NCI-H2171 treated with DMSO at 0.1 percent for 48 hours (cell line): ENCODE measurements at regions not wholly inside any gene's neighbourhood (a gene's known extent, or its start where the extent isn't known, plus 50 kb on each side); places are given as distances from the start of the nearest gene placed in this dataset.

Experiments used
- DNase-seq: peaks from one replicate; lab custom pipeline; 2025; lab: John Stamatoyannopoulos, UW

DNA sequence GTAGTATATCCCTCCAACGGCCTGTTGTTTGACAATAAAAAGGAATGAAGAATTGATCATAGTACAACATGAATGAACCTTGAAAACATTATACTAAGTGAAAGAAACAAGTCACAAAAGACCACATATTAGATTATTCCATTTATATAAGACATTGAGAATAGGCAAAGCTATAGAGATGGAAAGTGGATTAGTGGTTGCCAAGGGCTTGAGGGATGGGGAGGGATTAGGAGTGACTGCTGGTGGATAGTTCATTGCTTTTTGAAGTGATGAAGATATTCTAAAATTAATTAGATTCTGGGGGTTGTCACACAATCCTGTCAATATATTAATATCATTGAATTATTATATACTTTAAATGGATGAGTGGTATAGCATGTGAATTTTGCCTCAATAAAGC lies 142.5 kb upstream of the DPT start:
- DNase-seq, result no peak

DNA sequence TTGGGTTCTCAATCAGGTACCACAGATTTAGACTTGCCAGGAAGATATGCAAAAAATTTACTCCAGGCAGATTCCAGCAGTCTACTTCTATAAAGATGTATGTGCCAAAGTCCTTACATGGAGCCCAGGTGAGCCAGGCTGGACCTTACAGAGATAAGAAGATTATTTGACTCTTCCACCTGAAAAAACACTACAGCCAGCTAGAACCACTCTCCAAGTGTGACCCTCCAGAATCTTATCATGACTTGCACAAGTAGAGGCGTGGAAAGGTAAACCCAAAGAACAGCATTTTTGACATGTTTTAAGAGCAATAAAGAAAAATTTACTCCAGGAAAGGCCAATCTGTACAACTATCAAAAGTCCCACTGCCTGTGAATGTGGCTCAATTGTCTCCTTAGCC lies 146.8 kb upstream of the DPT start:
- no peak for DNase-seq

DNA sequence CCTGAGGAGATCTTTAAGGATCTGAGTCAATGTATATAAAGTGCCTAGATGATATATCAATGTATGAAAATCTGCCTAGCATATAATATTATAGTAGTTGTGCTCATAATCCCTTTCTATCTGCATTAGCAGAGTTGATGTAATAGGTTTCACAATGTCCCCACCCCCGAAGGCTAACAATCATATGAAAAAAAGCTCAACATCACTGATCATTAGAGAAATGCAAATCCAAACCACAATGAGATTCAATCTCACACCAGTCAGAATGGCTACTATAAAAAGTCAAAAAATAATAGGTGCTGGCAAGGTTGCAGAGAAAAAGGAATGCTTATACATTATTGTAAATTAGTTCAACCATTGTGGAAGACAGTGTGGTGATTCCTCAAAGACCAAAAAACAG lies 147.8 kb upstream of the DPT start:
- DNase-seq, result no peak

DNA sequence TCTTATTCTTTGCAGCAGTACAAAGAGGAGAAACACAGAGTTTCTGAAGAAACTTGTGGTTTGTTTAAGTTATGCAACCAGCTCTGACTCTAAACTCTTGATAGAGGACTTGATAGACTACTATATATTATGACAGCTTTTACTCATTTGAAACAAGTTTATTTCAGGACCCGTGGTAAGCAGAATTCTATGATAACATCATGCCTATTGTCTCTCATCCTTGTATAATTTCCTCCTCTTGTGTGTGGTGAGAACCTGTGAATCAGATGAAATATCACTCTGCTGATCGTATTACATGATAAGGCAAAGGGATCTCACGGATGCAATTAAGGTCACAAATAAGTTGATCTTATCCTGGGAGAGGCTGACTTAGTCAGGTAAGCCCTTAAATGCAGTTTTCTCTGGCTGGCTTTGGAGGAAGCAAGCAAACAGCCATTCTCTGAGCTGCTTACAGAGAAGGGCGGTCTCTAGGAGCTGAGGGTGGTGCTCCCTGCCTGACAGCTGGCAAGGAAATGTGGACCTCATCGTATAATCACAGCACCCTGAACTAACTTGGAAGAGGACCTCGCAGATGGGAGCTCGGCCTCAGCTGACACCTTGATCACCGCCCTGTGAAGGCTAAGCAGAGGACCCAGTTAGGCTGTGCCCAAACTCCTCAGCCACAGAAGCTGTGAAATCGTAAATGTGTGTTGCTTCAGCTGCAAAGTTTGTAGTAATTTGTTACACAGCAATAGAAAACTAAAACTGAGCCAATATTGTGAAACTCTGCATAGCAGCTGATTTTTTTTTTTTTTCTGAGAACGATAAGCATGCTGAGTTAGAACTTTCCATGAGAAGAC lies 151.1 kb upstream of the DPT start:
- DNase-seq, result peak; percentile 68

DNA sequence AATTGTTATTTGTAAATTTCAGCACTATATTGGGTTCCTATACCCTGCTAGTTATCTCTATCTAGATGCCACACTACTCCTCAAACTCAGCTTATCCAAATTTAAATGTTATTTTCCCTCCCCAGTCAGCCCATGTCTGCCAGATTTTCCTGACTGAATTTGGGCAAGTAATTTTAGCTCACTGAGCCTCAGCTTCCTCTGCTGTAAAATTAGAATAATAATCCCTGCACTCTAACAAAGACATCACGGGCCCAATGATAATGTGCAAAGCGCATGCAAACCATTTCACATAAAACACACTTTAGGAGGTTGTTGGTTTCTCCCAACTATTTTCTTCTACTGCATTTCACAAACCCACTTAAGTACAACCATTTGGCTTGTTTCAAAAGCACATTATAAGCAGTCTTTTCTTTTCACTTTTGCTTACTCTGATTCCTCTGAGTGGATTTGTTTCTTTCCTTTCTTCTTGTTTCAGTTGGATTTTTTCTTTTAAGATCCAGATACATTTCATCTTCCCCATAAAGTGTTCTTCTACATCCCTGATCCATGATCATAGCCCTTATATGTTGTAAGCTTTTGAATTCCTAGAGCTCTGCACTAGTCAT lies 152.8 kb upstream of the DPT start:
- DNase-seq, result no peak

DNA sequence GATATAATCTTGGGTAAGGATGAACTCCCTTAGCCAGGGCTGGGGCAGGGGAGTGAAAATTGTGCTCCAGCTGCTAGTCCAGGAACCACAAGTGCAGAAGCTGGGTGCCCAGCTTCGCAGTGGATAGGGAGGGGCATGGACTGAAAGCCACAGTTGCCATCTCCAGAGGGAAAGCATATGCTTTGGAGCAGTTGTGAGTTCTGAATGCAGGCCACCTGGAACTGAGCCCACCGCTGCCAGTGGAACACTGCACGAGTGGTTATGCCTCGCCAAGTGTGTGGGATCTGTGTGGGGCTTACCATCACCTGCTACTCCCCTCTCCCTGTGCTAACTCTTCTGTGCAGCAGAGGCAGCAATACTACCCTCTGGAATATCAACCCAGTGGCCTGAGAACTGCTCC lies 158.4 kb upstream of the DPT start:
- DNase-seq, result no peak

DNA sequence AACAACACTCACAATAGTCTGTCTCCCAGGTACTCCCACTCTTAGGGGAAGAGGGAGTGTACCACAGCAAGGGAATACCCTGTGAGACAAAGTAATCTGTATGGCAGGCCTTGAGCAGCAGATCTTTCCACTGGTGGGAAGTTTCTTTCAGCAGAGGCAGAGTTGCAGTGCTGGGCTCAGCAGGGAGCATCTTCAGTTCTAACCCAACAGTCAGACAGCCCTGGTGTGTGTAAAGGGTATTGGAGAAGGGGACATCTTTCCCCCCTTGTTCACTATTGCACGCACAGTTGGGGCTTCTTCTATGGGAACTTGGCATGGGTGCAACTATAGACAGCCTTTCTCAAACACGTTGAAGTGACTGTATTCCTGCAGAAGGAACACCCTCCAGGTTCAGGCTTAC lies 159.4 kb upstream of the DPT start:
- DNase-seq, result no peak

DNA sequence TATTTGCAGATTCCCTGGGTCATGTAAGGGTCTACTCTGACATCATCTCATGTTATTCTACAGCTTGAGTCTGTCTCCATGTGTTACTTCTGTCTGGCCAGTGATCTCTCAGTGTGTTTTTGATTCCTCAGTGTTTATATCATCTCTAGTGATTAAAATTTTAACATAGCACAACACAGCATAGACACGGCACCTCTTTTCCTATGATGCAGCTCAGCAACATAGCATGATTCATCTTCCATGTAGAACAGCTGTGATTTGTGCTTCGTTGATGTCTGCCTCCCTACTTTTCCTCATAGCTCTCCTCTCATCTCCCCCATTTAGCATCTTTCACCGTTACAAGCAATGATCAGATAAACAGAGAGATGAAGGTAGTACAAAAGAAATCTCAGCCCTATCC lies 163.9 kb upstream of the DPT start:
- DNase-seq, result no peak

DNA sequence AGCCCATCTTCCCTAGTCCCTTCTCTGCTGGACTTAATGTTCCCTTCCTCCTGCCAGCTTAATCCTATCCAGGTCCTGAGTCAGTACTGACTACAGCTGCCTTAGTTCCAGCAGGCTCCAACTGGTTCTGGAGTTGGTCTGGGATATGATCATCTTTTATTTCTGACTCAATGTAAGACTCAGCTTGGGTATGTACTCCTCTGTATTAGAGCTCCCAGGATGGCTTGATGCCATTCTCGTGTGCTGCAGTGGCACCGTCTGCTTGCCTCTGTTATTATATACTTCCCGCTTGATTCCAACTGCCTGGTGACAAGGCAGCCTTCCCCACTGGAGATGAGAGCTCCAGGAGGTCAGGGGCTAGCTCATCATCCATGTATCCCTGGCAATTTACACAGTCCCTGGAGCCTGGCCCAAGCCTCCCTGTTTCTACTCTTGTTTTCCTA lies 164.4 kb upstream of the DPT start:
- DNase-seq, result no peak

DNA sequence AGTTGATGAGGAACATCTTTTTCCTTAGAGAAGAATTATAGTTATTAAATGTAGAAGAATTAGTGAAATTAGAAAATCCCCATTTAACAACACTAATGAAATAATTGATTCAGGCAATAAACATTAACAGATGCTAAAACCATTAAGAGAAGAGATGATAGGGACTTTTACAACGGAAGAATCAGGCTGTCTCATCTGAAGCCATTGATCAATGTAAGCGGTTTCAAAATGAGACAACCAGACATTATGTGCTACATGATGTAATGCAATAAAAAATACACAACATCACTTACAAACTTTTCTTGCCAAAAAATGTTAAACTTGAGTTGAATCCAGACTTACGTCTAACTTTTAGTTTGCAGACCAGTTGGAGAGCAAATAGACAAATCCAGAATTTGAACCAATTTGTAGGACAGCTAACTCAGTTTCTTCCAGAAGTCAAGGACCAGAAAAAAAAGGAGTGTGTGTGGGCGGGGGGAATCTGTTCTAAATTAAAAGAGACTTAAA lies 165.4 kb upstream of the DPT start:
- no peak for DNase-seq

DNA sequence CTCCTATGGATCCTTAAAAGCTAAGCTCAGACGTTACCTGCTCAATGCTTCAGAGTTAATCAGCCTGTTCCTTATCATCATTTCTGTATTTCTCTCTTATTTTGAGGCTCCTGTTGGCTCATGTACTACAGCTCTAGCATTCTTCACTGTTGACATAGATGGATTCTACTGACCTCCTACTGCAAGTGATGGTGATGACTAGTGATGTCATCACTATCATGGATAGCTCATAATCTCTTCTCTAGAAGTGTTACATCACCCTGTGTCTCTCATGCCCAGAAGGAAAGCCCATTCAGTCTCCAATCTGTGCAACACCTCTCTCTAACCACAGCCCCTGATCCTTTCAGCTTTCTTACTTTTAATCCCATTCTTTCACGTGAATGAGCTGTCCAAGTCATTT lies 168.2 kb upstream of the DPT start:
- no peak for DNase-seq

DNA sequence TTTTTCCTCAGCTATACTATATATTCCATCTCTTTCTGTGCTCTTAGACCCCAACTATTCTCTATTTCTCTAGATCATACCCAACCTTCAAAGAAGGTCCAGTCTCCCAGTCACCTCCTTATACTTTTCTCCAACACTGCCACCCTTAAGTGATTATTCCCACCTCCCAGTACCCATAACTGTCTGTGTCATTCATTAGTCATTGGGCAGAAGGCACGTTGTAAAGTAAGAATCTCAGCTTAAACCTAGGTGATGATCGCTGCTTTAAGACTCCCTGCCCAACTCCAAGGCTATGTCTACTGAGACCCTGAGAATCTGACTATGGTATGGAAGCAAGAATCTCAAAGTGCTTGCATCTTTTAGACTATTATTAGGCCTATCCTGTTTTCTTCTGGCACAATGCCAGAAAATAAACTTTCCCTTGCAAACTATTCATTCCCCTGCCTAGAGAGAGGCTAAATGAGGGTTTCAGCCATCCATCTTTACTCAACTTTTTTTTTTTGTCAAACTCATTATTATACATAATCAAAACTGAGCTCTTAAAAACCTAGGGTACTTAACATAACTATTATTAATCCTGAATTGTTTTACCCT lies 174.3 kb upstream of the DPT start:
- no peak for DNase-seq

DNA sequence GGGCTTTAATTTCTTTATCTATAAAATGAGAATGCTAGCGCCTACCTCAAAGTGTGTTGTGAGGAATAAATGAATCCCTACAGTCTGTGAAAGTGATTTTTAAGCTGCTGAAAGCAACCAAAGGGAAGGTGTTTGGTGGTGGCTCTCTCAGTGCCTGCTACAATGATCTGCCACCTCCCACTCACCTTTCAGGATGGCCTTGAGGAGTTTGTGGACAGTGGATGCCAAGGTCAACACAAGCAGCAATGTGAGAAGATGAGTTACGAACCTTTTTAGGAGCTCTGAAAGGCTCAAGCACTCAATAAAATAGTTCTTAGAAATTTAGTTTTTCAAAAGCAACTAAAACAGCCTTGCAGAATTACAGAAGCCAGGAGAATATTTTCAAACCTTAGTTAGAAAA lies 176.6 kb upstream of the DPT start:
- no peak for DNase-seq

DNA sequence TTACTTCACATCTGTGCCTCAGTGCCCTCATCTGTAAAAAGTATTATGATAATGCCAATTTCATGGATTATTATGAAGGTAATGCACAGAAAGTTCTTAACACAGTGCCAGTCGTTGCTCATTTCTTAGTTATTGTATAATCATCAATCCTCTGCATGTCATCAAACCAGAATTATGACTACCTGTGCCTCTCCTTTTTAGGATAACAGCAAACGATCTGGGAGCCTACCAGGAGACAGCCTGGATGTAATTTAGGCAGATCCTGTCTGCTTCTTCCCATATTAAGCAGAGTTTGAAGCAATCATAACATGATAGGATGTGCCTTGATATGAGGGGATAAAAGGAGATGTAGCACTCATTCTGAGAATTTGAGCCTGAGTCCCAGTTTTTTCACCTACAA lies 177.4 kb upstream of the DPT start:
- no peak for DNase-seq

DNA sequence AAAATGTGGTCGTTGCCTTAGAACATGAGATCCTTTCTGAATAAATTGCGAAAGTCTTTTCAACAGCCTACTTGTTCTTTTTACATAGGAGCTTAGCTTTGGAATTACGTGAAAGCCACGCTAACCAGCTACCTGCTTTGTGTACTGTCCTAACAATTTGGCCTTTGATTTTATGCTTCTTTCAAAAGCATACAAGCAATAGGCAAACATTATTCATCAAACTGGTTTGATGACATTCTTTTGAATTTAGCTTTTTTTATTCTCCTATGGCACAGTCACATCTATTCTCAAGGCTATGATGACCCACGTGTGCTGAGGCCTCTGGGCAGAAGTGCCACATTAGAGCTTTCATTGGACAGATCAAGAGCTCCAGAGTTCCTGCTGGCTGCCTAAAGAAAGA lies 178.0 kb upstream of the DPT start:
- DNase-seq, result no peak

DNA sequence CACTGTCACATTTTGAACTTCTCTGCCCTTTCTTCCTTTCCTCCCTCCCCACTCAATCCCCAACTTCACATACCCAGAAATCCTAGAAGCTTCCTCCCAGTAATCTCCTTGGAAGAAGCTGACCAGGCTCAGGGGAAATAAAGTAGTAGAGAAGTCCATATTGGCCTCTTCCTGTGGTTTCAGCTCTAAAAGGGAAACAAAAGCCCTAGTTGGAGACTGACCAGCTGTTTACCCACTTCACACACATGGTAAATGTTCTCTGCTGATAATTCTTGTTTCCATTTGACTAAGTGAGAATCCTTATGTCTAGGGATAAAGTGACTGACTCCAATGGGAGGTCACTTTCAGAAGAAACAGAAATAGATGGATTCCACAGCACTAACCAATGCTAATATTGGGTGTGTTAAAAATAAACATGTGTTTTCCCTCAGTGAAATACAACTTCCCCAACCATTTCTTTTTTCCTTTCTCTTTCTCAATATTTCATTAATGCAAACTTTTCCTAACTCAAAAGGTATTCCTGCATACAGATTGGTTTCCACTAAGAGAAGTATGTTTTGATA lies 178.9 kb upstream of the DPT start:
- no peak for DNase-seq

DNA sequence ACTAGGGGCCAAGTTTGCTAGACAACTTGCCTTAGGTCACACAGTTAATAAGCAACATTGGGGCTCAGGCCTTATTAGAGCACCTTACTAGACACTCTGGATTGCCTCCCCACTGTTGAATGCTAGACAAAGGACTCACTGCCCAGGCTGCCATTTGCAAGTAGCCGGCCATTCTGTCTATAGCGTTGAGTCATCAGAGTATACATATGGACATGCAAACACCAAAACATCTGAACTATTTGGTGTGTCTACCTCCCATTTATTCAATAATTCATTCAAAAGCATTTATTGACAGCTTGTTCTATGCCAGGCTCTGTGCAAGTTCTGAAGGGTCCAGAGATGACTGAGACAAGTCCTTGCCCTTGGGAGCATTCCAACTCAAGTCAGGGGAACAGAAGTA lies 181.4 kb upstream of the DPT start:
- no peak for DNase-seq

DNA sequence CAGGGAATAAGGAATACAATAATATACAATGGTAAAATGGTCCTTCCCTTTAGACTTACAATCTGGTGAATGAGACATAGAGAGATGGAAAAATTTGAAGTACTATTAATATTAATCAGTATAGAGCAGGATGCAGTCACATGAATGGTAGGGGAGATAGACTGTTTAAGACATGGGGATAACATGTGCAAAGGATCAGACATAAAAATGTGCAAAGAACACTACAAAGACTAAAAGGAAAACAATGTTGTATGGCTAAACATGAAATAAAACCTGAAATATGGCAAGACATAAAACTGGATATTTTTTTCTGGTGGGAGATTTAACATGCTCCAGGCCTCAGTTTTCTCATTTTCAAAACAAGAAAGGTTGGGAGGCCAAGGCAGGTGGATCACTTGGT lies 182.4 kb upstream of the DPT start:
- no peak for DNase-seq

DNA sequence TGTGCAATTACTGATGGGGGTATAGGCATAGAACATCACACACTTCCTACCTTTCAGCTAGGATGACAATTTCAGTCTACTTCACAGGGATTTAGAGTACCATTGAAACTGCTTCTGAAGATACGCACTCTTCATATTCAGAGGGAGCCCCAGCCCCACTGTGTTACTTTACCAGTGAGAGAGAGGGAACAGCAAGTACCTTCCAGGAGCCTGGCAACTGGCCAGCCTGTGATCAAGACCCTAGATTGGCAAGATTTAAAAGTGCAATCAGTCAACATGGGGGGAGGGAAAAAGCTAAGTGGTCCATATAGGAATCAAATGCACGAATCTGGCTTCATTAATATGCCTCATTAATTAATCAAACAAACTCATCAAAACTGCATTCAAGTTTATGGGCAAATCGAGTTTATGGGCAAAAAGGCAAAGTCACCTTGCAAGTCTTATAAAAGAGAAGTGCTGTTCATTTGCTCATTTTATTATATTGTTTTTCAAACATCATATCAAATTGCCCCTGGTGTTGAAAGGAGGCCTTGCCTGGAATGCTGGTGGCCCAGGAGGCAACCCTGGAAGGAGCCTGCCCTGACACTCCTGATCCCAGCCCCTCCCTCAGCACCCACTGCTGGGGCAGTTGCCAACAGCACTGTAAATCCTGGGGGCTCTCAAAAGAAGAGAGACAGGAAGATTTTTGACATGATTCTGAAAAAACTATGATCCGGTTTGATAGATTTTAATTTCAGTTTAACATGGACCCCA lies 184.9 kb upstream of the DPT start:
- DNase-seq, result no peak

DNA sequence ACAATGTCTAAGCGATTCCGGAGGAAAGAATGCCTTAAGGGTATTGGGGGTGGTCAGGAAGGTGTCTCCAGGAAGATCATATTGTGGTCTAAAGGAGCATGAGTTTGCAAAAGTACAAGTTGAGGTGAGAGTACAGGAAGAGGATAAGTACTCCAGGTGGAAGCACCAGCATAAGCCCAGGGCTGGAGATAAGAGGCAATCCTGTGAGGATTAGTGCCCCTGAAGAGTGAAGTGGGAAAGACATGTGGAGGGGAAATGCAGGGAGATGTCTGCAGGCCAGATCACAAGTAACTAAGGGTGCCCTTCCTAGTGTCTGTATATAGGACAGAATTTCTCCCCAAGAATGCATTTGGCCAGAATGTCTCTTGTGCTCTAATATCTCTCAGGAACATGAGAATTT lies 188.3 kb upstream of the DPT start:
- no peak for DNase-seq

DNA sequence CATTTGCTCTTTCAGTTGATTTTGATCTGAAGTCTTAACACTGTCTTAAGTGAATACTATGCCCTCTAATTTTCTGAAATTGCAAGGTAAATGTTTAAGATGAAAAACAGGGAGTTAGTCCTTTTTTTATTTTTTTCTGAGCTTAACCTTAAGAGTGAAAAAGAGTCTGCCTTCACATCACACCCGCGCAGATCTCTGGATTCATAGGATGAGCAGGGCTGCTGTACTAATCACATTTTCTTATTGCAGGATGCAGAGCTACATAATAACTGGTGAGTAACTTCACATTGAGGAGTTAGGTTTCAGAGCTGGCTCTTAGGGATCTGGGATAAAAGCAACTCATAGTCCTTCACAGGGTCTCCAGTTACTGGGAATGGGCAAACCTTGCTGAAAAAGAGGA lies 188.7 kb upstream of the ATP1B1 start:
- no peak for DNase-seq
